WTC11 (cell line): ENCODE measurements at regions not wholly inside any gene's neighbourhood (a gene's known extent, or its start where the extent isn't known, plus 50 kb on each side); places are given as distances from the start of the nearest gene placed in this dataset.

Experiments used
- ATAC-seq: fragments of 200-7000 bp; cut with Tn5 transposase; 2 replicates; pipeline ENCODE4 v1.10.0; 2021; ENCODE audit warnings: mild to moderate bottlenecking, moderate library complexity
- CTCF ChIA-PET: fragments of 300-600 bp; sonication (Branson Sonifier 250); formaldehyde crosslinking; loops from one replicate; lab custom pipeline; 2021; ENCODE audit warnings: antibody characterized with exemption; lab: Charles Lee
- POLR2A ChIA-PET: fragments of 350-600 bp; sonication (Branson Sonifier 250); formaldehyde crosslinking; loops from one replicate; lab custom pipeline; 2021; ENCODE audit warnings: antibody characterized with exemption; lab: Charles Lee
- DNase-seq: peaks from one replicate; pipeline ENCODE4 v3.0.0; 2021; ENCODE audit warnings: low spot score
- H3K27ac Mint-ChIP-seq: 2 replicates; pipeline ENCODE4 v1.8.0; 2021; ENCODE audit warnings: mixed read lengths
- H3K27me3 Mint-ChIP-seq: 2 replicates; pipeline ENCODE4 v1.8.0; 2021; ENCODE audit warnings: low read depth, mild to moderate bottlenecking, moderate library complexity, mixed read lengths
- H3K36me3 Mint-ChIP-seq: 2 replicates; pipeline ENCODE4 v1.8.0; 2021; ENCODE audit warnings: mixed read lengths
- H3K4me1 Mint-ChIP-seq: 2 replicates; pipeline ENCODE4 v1.8.0; 2022; ENCODE audit warnings: mixed read lengths
- H3K4me3 Mint-ChIP-seq: 2 replicates; pipeline ENCODE4 v1.8.0; 2021; ENCODE audit warnings: mild to moderate bottlenecking, moderate library complexity, mixed read lengths
- H3K9me3 Mint-ChIP-seq: 2 replicates; pipeline ENCODE4 v1.8.0; 2021; ENCODE audit warnings: mixed read lengths
- ATF6 ChIP-seq: sonication (generic); formaldehyde crosslinking; IDR thresholded peaks from 2 replicates; pipeline ENCODE4 v1.8.1; 2023; ENCODE audit warnings: mild to moderate bottlenecking, missing genetic modification reagents
- E2F5 ChIP-seq: sonication (generic); formaldehyde crosslinking; IDR thresholded peaks from 2 replicates; pipeline ENCODE4 v1.8.1; 2022; ENCODE audit warnings: mild to moderate bottlenecking, moderate library complexity, missing genetic modification reagents
- ELF4 ChIP-seq: sonication (generic); formaldehyde crosslinking; IDR thresholded peaks from 2 replicates; pipeline ENCODE4 v1.8.1; 2022; ENCODE audit warnings: low read depth, mild to moderate bottlenecking, moderate library complexity, missing genetic modification reagents
- GABPB1 ChIP-seq: sonication (generic); formaldehyde crosslinking; IDR thresholded peaks from 2 replicates; pipeline ENCODE4 v1.8.1; 2023; ENCODE audit warnings: mild to moderate bottlenecking, missing genetic modification reagents
- GRHL2 ChIP-seq: fragments of 250-450 bp; sonication (Bioruptor Pico); IDR thresholded peaks from 2 replicates; pipeline ENCODE4 v1.8.0; 2022; ENCODE audit warnings: mild to moderate bottlenecking, moderate library complexity; ENCODE audit not compliant: insufficient replicate concordance, severe bottlenecking
- IRF2 ChIP-seq: sonication (generic); formaldehyde crosslinking; IDR thresholded peaks from 2 replicates; pipeline ENCODE4 v1.8.0; 2022; ENCODE audit warnings: low read depth, missing genetic modification reagents, borderline replicate concordance
- JUN ChIP-seq: sonication (generic); formaldehyde crosslinking; IDR thresholded peaks from 2 replicates; pipeline ENCODE4 v1.8.0; 2023; ENCODE audit warnings: mild to moderate bottlenecking, missing genetic modification reagents
- MAX ChIP-seq: sonication (generic); formaldehyde crosslinking; IDR thresholded peaks from 2 replicates; pipeline ENCODE4 v1.8.0; 2022; ENCODE audit warnings: mild to moderate bottlenecking, missing genetic modification reagents
- NR3C1 ChIP-seq: sonication (generic); formaldehyde crosslinking; conservative IDR thresholded peaks from 2 replicates; pipeline ENCODE4 v1.8.1; 2023; ENCODE audit warnings: low read depth, mild to moderate bottlenecking, missing genetic modification reagents
- OVOL2 ChIP-seq: fragments of 250-450 bp; sonication (Bioruptor Pico); IDR thresholded peaks from 2 replicates; pipeline ENCODE4 v1.9.0; 2021; ENCODE audit warnings: mild to moderate bottlenecking, borderline replicate concordance
- RORB ChIP-seq: fragments of 250-450 bp; sonication (Bioruptor Pico); IDR thresholded peaks from 2 replicates; pipeline ENCODE4 v1.9.0; 2021; ENCODE audit warnings: mild to moderate bottlenecking
- TEAD4 ChIP-seq: sonication (generic); formaldehyde crosslinking; IDR thresholded peaks from 2 replicates; pipeline ENCODE4 v1.8.0; 2022; ENCODE audit warnings: mild to moderate bottlenecking, missing genetic modification reagents
- TP53 ChIP-seq: sonication (generic); formaldehyde crosslinking; IDR thresholded peaks from 2 replicates; pipeline ENCODE4 v1.8.1; 2023; ENCODE audit warnings: mild to moderate bottlenecking, missing genetic modification reagents
- ZNF219 ChIP-seq: sonication (generic); formaldehyde crosslinking; IDR thresholded peaks from 2 replicates; pipeline ENCODE4 v1.8.0; 2023; ENCODE audit warnings: missing genetic modification reagents, mild to moderate bottlenecking, borderline replicate concordance
- ZNF232 ChIP-seq: sonication (generic); formaldehyde crosslinking; IDR thresholded peaks from 2 replicates; pipeline ENCODE4 v1.8.0; 2022; ENCODE audit warnings: mild to moderate bottlenecking, missing genetic modification reagents
- ZNF263 ChIP-seq: sonication (generic); formaldehyde crosslinking; IDR thresholded peaks from 2 replicates; pipeline ENCODE4 v1.8.1; 2022; ENCODE audit warnings: low read depth, mild to moderate bottlenecking, moderate library complexity, missing genetic modification reagents
- ZNF281 ChIP-seq: sonication (generic); formaldehyde crosslinking; IDR thresholded peaks from 2 replicates; pipeline ENCODE4 v1.8.0; 2023; ENCODE audit warnings: mild to moderate bottlenecking, missing genetic modification reagents
- ZNF317 ChIP-seq: sonication (generic); formaldehyde crosslinking; IDR thresholded peaks from 2 replicates; pipeline ENCODE4 v1.8.1; 2023; ENCODE audit warnings: low read depth, mild to moderate bottlenecking, moderate library complexity, missing genetic modification reagents, borderline replicate concordance
- ZNF425 ChIP-seq: fragments of 250-450 bp; sonication (Bioruptor Pico); conservative IDR thresholded peaks from 2 replicates; pipeline ENCODE4 v1.9.0; 2021; ENCODE audit warnings: mild to moderate bottlenecking
- ZSCAN18 ChIP-seq: fragments of 250-450 bp; sonication (Bioruptor Pico); IDR thresholded peaks from 2 replicates; pipeline ENCODE4 v2.1.2; 2022; ENCODE audit warnings: mild to moderate bottlenecking, moderate library complexity

GRCh38 chr20:24743641-24744040 lies 205.4 kb upstream of the CST7 start:
- ChIA-PET CTCF (no interaction called here), POLR2A (no interaction called here)
- H3K4me1 Mint-ChIP-seq = peaks cover 45% of the 10 kb centered on the region
- no peak overlapping the region for H3K4me3 Mint-ChIP-seq
- H3K27me3 Mint-ChIP-seq = no peaks in the 10 kb centered on the region
- no peaks in the 10 kb centered on the region for H3K36me3 Mint-ChIP-seq
- no peak for TF ChIP-seq TEAD4
- no peak for TF ChIP-seq GRHL2
- TF ChIP-seq ZNF281 (CRISPR knock-in tag) = no peak
- no peak for TF ChIP-seq ZNF232 (CRISPR knock-in tag)
- TF ChIP-seq GABPB1 (CRISPR knock-in tag) = no peak
- TF ChIP-seq JUN = no peak
- TF ChIP-seq ZNF263 (CRISPR knock-in tag) = no peak
- TF ChIP-seq TP53 (CRISPR knock-in tag) = no peak
- TF ChIP-seq OVOL2 (CRISPR knock-in tag) = no peak
- no peak for TF ChIP-seq ZNF425 (CRISPR knock-in tag)
- TF ChIP-seq ZNF219 (CRISPR knock-in tag) = no peak
- H3K27ac Mint-ChIP-seq = no peak overlapping the region
- no peak for DNase-seq
- peak; percentile 25; the same call in 1 of the 2 replicates for ATAC-seq
- no peaks in the 10 kb centered on the region for H3K9me3 Mint-ChIP-seq

- TF ChIP-seq E2F5 (CRISPR knock-in tag) (no peak), ELF4 (CRISPR knock-in tag) (no peak), ZSCAN18 (no peak), RORB (CRISPR knock-in tag) (no peak), ATF6 (CRISPR knock-in tag) (no peak), MAX (no peak), ZNF317 (CRISPR knock-in tag) (no peak), IRF2 (no peak), ZNF232 (CRISPR knock-in tag) (no peak), NR3C1 (CRISPR knock-in tag) (no peak)
- H3K4me1 Mint-ChIP-seq = peaks cover 38% of the 10 kb centered on the region
- POLR2A ChIA-PET = no interaction called here
- H3K27ac Mint-ChIP-seq = no peak overlapping the region
- H3K36me3 Mint-ChIP-seq = no peaks in the 10 kb centered on the region
- CTCF ChIA-PET = no interaction called here
- ATAC-seq = no peak
- no peak for DNase-seq
- no peaks in the 10 kb centered on the region for H3K9me3 Mint-ChIP-seq
- no peaks in the 10 kb centered on the region for H3K27me3 Mint-ChIP-seq
- H3K4me3 Mint-ChIP-seq = no peak overlapping the region
These were observed 204.3 kb upstream of the CST7 start for GRCh38 chr20:24744747-24745146.
